ENCODE measurements at regions not wholly inside any gene's neighbourhood (a gene's known extent, or its start where the extent isn't known, plus 50 kb on each side); places are given as distances from the start of the nearest gene placed in this dataset.

- ATAC-seq (replicated peaks; ENCODE audit: extremely low read depth, poor library complexity, severe bottlenecking) (no peak), DNase-seq (ENCODE audit: low spot score in 2 of 2) (no peak)
- Mint-ChIP-seq H3K4me1 (no peaks in the 10 kb centered on the region), H3K4me3 (no peak overlapping the region), H3K36me3 (ENCODE audit: insufficient read depth) (no peaks in the 10 kb centered on the region), H3K27me3 (no peaks in the 10 kb centered on the region), H3K9me3 (no peaks in the 10 kb centered on the region), H3K27ac (ENCODE audit: low read depth) (no peak overlapping the region)
These were observed 378.2 kb downstream of the BCL11A start for GRCh38 chr2:60175290-60175689.

DNA sequence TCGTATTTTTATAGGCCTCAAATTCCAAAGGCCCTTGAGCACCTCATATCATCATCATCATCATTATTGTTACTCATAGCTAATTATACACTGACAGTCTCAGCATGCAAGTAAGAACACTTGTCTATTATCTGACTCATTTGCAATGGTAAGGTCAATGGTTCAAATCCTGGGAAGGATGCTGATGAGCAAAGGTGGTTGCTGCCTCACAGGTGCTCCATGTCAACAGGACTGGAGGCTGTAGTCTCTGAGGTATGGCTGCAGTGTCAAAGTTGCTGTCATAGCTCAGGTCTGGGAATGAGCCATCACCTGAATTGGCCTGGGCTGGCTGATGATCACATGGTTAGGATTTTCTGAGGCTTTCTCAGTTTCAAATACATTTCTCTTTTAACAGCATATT lies 379.3 kb downstream of the BCL11A start:
- Mint-ChIP-seq H3K9me3 (no peaks in the 10 kb centered on the region), H3K36me3 (ENCODE audit: insufficient read depth) (no peaks in the 10 kb centered on the region), H3K27ac (ENCODE audit: low read depth) (no peak overlapping the region), H3K4me3 (no peak overlapping the region), H3K27me3 (no peaks in the 10 kb centered on the region), H3K4me1 (no peaks in the 10 kb centered on the region)
- ATAC-seq (replicated peaks; ENCODE audit: extremely low read depth, poor library complexity, severe bottlenecking) (no peak), DNase-seq (ENCODE audit: low spot score in 2 of 2) (no peak)

DNA sequence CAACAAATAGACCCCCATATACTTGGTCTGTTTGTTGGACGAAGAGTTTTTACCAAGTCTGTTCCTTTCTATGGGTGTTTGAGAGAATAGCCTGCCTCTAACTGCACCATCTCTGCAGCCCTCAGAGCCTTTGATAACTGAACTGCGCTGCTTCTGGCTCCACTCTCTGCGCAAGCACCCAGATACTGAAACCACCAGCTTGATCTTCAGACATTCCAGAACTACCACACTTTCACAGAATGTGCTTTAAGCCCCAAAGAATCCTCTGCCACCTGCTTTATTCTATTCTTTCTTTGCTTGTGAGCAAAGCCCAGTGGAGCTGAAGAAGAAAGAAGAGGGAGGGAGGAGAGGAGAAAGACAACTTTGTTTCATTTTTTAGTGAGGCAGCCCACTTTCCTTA lies 380.7 kb downstream of the BCL11A start:
- H3K9me3 Mint-ChIP-seq, result no peaks in the 10 kb centered on the region
- no peak overlapping the region for H3K4me3 Mint-ChIP-seq
- no peak for ATAC-seq (replicated peaks; ENCODE audit: extremely low read depth, poor library complexity, severe bottlenecking)
- no peaks in the 10 kb centered on the region for H3K4me1 Mint-ChIP-seq
- H3K27me3 Mint-ChIP-seq, result no peaks in the 10 kb centered on the region
- DNase-seq (ENCODE audit: low spot score in 2 of 2), result no peak
- H3K27ac Mint-ChIP-seq (ENCODE audit: low read depth), result no peak overlapping the region
- no peaks in the 10 kb centered on the region for H3K36me3 Mint-ChIP-seq (ENCODE audit: insufficient read depth)

DNA sequence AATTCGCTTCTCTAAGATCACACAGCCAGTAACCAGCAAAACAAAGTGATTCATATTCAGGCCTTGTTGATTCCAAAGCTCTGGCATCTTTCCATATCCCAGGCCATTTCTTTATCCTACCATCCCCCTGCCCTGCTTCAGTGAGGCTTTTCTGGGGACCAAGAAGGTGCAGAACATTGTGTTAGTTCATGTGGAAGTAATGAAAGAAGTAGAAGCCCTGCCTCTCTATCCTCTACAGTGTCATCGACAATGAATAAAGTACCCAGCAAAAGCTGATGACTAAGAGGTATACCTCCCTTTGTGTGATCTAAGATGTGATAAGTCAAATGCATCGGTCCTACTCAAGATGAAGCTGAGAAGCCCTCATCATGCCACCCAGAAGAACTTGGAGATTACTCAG lies 383.2 kb downstream of the BCL11A start:
- H3K4me3 Mint-ChIP-seq, result no peak overlapping the region
- ATAC-seq (replicated peaks; ENCODE audit: extremely low read depth, poor library complexity, severe bottlenecking), result no peak
- H3K9me3 Mint-ChIP-seq, result no peaks in the 10 kb centered on the region
- DNase-seq (ENCODE audit: low spot score in 2 of 2), result no peak
- no peaks in the 10 kb centered on the region for H3K27me3 Mint-ChIP-seq
- H3K4me1 Mint-ChIP-seq, result no peaks in the 10 kb centered on the region
- no peaks in the 10 kb centered on the region for H3K36me3 Mint-ChIP-seq (ENCODE audit: insufficient read depth)
- H3K27ac Mint-ChIP-seq (ENCODE audit: low read depth), result no peak overlapping the region

DNA sequence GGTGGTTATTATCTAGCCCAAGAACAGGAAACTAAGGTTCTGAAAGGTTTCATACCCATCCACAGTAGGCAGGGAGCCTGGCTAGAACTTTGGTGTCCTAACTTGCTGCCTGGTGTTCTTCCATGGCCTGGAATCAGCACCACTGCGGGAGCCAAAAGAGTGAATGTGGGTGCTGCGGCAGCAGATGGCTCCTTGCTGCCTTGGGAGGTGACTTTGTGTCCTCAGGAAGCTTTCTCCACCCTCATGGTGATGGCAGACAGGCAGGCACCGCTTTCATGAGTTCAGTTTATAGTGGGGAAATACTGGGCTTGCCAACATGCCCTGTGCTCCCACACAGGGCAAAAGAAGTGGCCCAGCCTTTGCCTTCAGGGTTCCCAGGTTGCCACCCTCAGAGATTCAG lies 385.2 kb downstream of the BCL11A start:
- no peaks in the 10 kb centered on the region for H3K9me3 Mint-ChIP-seq
- no peak overlapping the region for H3K27ac Mint-ChIP-seq (ENCODE audit: low read depth)
- H3K27me3 Mint-ChIP-seq, result no peaks in the 10 kb centered on the region
- H3K36me3 Mint-ChIP-seq (ENCODE audit: insufficient read depth), result no peaks in the 10 kb centered on the region
- DNase-seq (ENCODE audit: low spot score in 2 of 2), result no peak
- no peak overlapping the region for H3K4me3 Mint-ChIP-seq
- no peak for ATAC-seq (replicated peaks; ENCODE audit: extremely low read depth, poor library complexity, severe bottlenecking)
- no peaks in the 10 kb centered on the region for H3K4me1 Mint-ChIP-seq

- no peak for DNase-seq (ENCODE audit: low spot score in 2 of 2)
- Mint-ChIP-seq H3K4me3 (no peak overlapping the region), H3K27ac (ENCODE audit: low read depth) (no peak overlapping the region), H3K36me3 (ENCODE audit: insufficient read depth) (no peaks in the 10 kb centered on the region), H3K9me3 (no peaks in the 10 kb centered on the region), H3K4me1 (no peaks in the 10 kb centered on the region), H3K27me3 (no peaks in the 10 kb centered on the region)
- ATAC-seq (replicated peaks; ENCODE audit: extremely low read depth, poor library complexity, severe bottlenecking), result no peak
These were observed 386.4 kb downstream of the BCL11A start for GRCh38 chr2:60167089-60167488.

DNA sequence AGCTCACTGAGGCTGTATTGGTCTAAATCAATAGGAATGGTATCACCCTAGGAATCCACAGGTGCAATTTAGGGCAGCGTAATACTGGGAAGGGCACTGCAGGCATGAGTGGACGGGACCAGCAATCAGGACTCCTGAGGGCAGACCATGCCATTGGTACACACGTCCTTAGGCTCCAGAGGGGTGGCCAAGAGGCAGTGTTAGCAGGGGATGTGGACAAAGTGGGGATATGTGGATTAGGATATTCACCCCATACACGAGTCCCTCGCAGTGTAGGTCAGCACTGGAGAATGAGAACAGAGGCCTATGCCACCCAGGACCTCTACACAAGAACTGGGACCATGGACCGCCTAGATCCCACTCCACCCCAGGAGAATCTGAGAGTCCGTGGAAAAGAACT lies 389.8 kb downstream of the BCL11A start:
- H3K27me3 Mint-ChIP-seq, result no peaks in the 10 kb centered on the region
- no peaks in the 10 kb centered on the region for H3K36me3 Mint-ChIP-seq (ENCODE audit: insufficient read depth)
- ATAC-seq (replicated peaks; ENCODE audit: extremely low read depth, poor library complexity, severe bottlenecking) (no peak), DNase-seq (ENCODE audit: low spot score in 2 of 2) (no peak)
- no peak overlapping the region for H3K4me3 Mint-ChIP-seq
- no peaks in the 10 kb centered on the region for H3K9me3 Mint-ChIP-seq
- H3K27ac Mint-ChIP-seq (ENCODE audit: low read depth), result no peak overlapping the region
- H3K4me1 Mint-ChIP-seq, result no peaks in the 10 kb centered on the region

- H3K9me3 Mint-ChIP-seq, result no peaks in the 10 kb centered on the region
These were observed 393.9 kb downstream of the BCL11A start for GRCh38 chr2:60159519-60159918.

GRCh38 chr2:60158262-60158661 lies 395.2 kb downstream of the BCL11A start:
- H3K27ac Mint-ChIP-seq (ENCODE audit: low read depth), result no peak overlapping the region
- no peaks in the 10 kb centered on the region for H3K27me3 Mint-ChIP-seq
- no peak for ATAC-seq (replicated peaks; ENCODE audit: extremely low read depth, poor library complexity, severe bottlenecking)
- H3K4me3 Mint-ChIP-seq, result no peak overlapping the region
- DNase-seq (ENCODE audit: low spot score in 2 of 2), result no peak
- no peaks in the 10 kb centered on the region for H3K9me3 Mint-ChIP-seq
- H3K4me1 Mint-ChIP-seq, result no peaks in the 10 kb centered on the region
- H3K36me3 Mint-ChIP-seq (ENCODE audit: insufficient read depth), result no peaks in the 10 kb centered on the region

More at GRCh38 chr2:60159519-60159918, 393.9 kb downstream of the BCL11A start:
- DNase-seq (ENCODE audit: low spot score in 2 of 2) (no peak), ATAC-seq (replicated peaks; ENCODE audit: extremely low read depth, poor library complexity, severe bottlenecking) (no peak)
- no peak overlapping the region for H3K27ac Mint-ChIP-seq (ENCODE audit: low read depth)
- H3K27me3 Mint-ChIP-seq, result no peaks in the 10 kb centered on the region
- H3K36me3 Mint-ChIP-seq (ENCODE audit: insufficient read depth), result no peaks in the 10 kb centered on the region
- no peaks in the 10 kb centered on the region for H3K4me1 Mint-ChIP-seq
- no peak overlapping the region for H3K4me3 Mint-ChIP-seq

DNA sequence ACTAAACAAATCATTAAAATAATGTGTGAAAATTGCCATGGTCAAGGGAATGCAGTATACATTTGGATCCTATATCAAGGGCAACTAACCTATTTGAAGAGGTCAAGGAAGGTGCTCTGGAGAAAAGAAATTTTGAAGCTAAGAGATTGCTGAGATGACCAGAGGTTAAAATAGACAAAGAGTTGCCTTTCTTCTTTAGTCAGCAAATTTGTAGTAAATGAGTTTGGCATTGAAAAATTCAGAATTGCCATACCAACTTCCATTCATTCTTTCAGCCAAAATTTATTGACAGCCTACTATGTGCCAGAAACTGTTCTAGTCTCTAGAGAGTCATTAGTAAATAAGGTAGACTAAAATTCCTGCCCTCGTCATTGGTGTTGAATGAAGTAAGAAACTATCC lies 396.2 kb downstream of the BCL11A start:
- Mint-ChIP-seq H3K4me1 (no peaks in the 10 kb centered on the region), H3K27me3 (no peaks in the 10 kb centered on the region), H3K36me3 (ENCODE audit: insufficient read depth) (no peaks in the 10 kb centered on the region), H3K27ac (ENCODE audit: low read depth) (no peak overlapping the region), H3K9me3 (no peaks in the 10 kb centered on the region), H3K4me3 (no peak overlapping the region)
- DNase-seq (ENCODE audit: low spot score in 2 of 2) (no peak), ATAC-seq (replicated peaks; ENCODE audit: extremely low read depth, poor library complexity, severe bottlenecking) (no peak)

- Mint-ChIP-seq H3K4me3 (no peak overlapping the region), H3K9me3 (no peaks in the 10 kb centered on the region), H3K27ac (ENCODE audit: low read depth) (no peak overlapping the region), H3K27me3 (no peaks in the 10 kb centered on the region), H3K4me1 (no peaks in the 10 kb centered on the region), H3K36me3 (ENCODE audit: insufficient read depth) (no peaks in the 10 kb centered on the region)
- DNase-seq (ENCODE audit: low spot score in 2 of 2), result no peak
- no peak for ATAC-seq (replicated peaks; ENCODE audit: extremely low read depth, poor library complexity, severe bottlenecking)
These were observed 399.3 kb downstream of the BCL11A start for GRCh38 chr2:60154142-60154541.

DNA sequence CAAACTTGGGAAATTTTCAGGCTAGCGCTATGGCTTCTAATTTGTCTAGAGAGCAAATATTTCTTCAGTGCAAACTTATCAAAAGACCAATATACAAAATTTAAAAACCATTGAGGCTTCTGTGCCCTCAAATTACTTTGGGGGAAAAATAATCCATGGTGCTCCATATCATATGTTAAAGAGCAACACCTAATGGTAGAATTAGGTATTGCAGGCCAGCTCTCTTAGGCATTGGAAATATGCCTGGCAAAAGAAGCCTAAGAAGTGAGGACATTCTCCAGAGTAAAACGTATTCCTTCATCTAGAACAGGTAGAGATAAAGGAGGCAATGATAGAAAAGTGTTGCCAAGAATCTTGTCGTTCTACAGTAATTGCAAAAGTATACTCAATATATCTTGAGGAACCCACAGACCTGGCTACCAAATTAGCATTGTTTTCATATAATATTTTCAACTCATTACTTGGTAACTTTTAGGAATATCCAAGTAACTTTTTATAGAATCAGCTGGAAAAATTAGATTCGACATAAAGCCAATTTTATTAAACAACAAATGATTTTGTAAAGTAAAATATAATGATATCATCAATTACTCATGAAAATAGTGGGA lies 401.1 kb downstream of the BCL11A start:
- Mint-ChIP-seq H3K27ac (ENCODE audit: low read depth) (no peak overlapping the region), H3K4me1 (no peaks in the 10 kb centered on the region), H3K27me3 (no peaks in the 10 kb centered on the region), H3K9me3 (no peaks in the 10 kb centered on the region), H3K4me3 (no peak overlapping the region), H3K36me3 (ENCODE audit: insufficient read depth) (no peaks in the 10 kb centered on the region)
- DNase-seq (ENCODE audit: low spot score in 2 of 2), result no peak
- ATAC-seq (replicated peaks; ENCODE audit: extremely low read depth, poor library complexity, severe bottlenecking), result no peak

DNA sequence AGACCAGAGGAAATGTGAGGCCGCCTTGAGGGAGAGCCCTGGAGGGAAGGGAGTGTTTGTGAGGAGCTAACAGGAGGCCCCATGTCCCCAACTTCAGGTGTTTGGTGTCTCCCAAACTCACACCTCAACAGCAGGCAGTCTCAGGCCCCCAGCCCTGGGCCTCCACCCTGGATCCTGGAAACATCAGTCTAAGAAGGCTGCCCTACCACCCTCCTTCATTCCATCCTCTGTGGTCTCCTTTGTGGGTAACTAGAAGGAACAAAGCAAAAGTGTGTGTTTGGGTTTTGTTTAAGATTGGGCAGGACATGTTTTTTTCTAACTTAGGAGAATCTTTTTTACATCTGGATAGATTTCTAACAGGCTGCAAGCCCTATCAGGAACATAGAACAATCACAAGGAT lies 404.3 kb downstream of the BCL11A start:
- H3K4me3 Mint-ChIP-seq, result no peak overlapping the region
- H3K27me3 Mint-ChIP-seq, result no peaks in the 10 kb centered on the region
- no peaks in the 10 kb centered on the region for H3K36me3 Mint-ChIP-seq (ENCODE audit: insufficient read depth)
- no peak overlapping the region for H3K27ac Mint-ChIP-seq (ENCODE audit: low read depth)
- DNase-seq (ENCODE audit: low spot score in 2 of 2) (no peak), ATAC-seq (replicated peaks; ENCODE audit: extremely low read depth, poor library complexity, severe bottlenecking) (no peak)
- no peaks in the 10 kb centered on the region for H3K9me3 Mint-ChIP-seq
- H3K4me1 Mint-ChIP-seq, result no peaks in the 10 kb centered on the region

DNA sequence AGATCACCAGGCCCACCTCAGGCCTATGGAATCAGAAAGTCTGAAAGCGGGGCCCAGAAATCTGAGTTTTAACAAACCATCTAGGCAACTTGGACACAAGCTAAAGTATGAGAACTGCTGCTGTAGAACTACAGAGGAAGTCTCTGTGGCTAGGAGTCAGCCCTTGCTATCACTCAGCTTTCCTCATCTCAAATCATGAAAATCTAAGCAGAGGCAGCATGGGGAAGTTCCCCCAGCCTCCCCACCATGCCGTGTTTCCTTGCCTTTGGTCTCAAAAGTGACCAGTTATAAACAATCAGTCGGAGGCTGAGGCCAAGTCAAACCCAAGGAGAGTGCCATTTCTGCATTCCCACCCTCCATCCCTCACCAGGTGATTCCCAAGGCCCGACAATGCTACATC lies 404.7 kb downstream of the BCL11A start:
- Mint-ChIP-seq H3K36me3 (ENCODE audit: insufficient read depth) (no peaks in the 10 kb centered on the region), H3K27ac (ENCODE audit: low read depth) (no peak overlapping the region), H3K27me3 (no peaks in the 10 kb centered on the region), H3K4me1 (no peaks in the 10 kb centered on the region), H3K4me3 (no peak overlapping the region), H3K9me3 (no peaks in the 10 kb centered on the region)
- DNase-seq (ENCODE audit: low spot score in 2 of 2) (no peak), ATAC-seq (replicated peaks; ENCODE audit: extremely low read depth, poor library complexity, severe bottlenecking) (no peak)
